ENCODE measurements at regions not wholly inside any gene's neighbourhood (a gene's known extent, or its start where the extent isn't known, plus 50 kb on each side); places are given as distances from the start of the nearest gene placed in this dataset.

DNA sequence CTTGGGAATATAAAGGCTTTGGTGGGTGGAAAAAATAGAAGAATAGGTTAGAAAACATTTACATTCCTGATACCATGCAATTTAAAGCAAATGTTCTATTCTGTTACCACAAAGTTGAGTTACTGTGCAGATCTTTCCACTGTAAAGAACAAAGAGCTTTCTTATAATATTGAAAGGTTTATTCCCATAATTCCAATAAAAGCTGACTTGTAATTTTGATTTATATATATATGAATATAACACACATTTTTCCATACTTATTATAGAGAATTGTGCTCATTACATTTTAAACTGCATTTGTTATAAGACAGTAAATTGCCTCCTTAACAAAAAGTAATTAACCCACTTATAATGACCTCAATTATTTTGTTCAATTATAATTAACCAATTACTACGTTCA, 135.9 kb downstream of the RNASET2 start:
- no peak for TF ChIP-seq EZH2phosphoT487 (conservative IDR thresholded peaks at IDR 0.05; ENCODE audit: low read length)
- TF ChIP-seq, protein P1, sequence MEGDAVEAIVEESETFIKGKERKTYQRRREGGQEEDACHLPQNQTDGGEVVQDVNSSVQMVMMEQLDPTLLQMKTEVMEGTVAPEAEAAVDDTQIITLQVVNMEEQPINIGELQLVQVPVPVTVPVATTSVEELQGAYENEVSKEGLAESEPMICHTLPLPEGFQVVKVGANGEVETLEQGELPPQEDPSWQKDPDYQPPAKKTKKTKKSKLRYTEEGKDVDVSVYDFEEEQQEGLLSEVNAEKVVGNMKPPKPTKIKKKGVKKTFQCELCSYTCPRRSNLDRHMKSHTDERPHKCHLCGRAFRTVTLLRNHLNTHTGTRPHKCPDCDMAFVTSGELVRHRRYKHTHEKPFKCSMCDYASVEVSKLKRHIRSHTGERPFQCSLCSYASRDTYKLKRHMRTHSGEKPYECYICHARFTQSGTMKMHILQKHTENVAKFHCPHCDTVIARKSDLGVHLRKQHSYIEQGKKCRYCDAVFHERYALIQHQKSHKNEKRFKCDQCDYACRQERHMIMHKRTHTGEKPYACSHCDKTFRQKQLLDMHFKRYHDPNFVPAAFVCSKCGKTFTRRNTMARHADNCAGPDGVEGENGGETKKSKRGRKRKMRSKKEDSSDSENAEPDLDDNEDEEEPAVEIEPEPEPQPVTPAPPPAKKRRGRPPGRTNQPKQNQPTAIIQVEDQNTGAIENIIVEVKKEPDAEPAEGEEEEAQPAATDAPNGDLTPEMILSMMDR (IDR thresholded peaks at IDR 0.05; ENCODE audit: insufficient read depth, low read length, poor library complexity, severe bottlenecking) = no peak
- Histone ChIP-seq H3K27ac (ENCODE audit: low read depth, low read length) (no peak overlapping the region), H3K4me2 (ENCODE audit: low read depth, low read length, poor library complexity, severe bottlenecking) (no peak overlapping the region), H3K36me3 (ENCODE audit: low read length) (no peaks in the 10 kb centered on the region), H3K9ac (ENCODE audit: low read length) (no peak overlapping the region), H3K79me2 (ENCODE audit: insufficient read depth, low read length) (no peaks in the 10 kb centered on the region), H3F3A (ENCODE audit: insufficient read depth) (no peaks in the 10 kb centered on the region), H3K4me3 (ENCODE audit: insufficient read depth, low read length, poor library complexity, severe bottlenecking) (no peak overlapping the region), H3K9me2 (replicated peaks; ENCODE audit: insufficient read depth, low read length) (no peaks in the 10 kb centered on the region), H3K27me3 (ENCODE audit: low read length) (no peaks in the 10 kb centered on the region), H3K9me3 (ENCODE audit: insufficient read depth, low read length) (no peaks in the 10 kb centered on the region), H2AFZ (ENCODE audit: low read depth, low read length, severe bottlenecking) (no peak overlapping the region), H4K20me1 (ENCODE audit: low read depth, low read length) (no peaks in the 10 kb centered on the region)

- Histone ChIP-seq H3K36me3 (ENCODE audit: low read length) (no peaks in the 10 kb centered on the region), H3K9me3 (ENCODE audit: insufficient read depth, low read length) (no peaks in the 10 kb centered on the region), H3K79me2 (ENCODE audit: insufficient read depth, low read length) (no peaks in the 10 kb centered on the region), H3K27me3 (ENCODE audit: low read length) (no peaks in the 10 kb centered on the region), H3K9ac (ENCODE audit: low read length) (no peak overlapping the region), H3K9me2 (replicated peaks; ENCODE audit: insufficient read depth, low read length) (no peaks in the 10 kb centered on the region), H4K20me1 (ENCODE audit: low read depth, low read length) (no peaks in the 10 kb centered on the region), H3K27ac (ENCODE audit: low read depth, low read length) (no peak overlapping the region), H3K4me3 (ENCODE audit: insufficient read depth, low read length, poor library complexity, severe bottlenecking) (no peak overlapping the region), H3F3A (ENCODE audit: insufficient read depth) (no peaks in the 10 kb centered on the region), H2AFZ (ENCODE audit: low read depth, low read length, severe bottlenecking) (no peak overlapping the region), H3K4me2 (ENCODE audit: low read depth, low read length, poor library complexity, severe bottlenecking) (no peak overlapping the region)
- TF ChIP-seq, protein P1 (IDR thresholded peaks at IDR 0.05; ENCODE audit: insufficient read depth, low read length, poor library complexity, severe bottlenecking) = no peak
- TF ChIP-seq EZH2phosphoT487 (conservative IDR thresholded peaks at IDR 0.05; ENCODE audit: low read length) = no peak
These were observed 136.3 kb downstream of the RNASET2 start for GRCh38 chr6:166820070-166820469.

- TF ChIP-seq, protein P1 (IDR thresholded peaks at IDR 0.05; ENCODE audit: insufficient read depth, low read length, poor library complexity, severe bottlenecking) = no peak
- TF ChIP-seq EZH2phosphoT487 (conservative IDR thresholded peaks at IDR 0.05; ENCODE audit: low read length) = no peak
- Histone ChIP-seq H3K9me3 (ENCODE audit: insufficient read depth, low read length) (no peaks in the 10 kb centered on the region), H4K20me1 (ENCODE audit: low read depth, low read length) (no peaks in the 10 kb centered on the region), H3K79me2 (ENCODE audit: insufficient read depth, low read length) (no peaks in the 10 kb centered on the region), H3F3A (ENCODE audit: insufficient read depth) (no peaks in the 10 kb centered on the region), H3K9me2 (replicated peaks; ENCODE audit: insufficient read depth, low read length) (no peaks in the 10 kb centered on the region), H2AFZ (ENCODE audit: low read depth, low read length, severe bottlenecking) (no peak overlapping the region), H3K4me3 (ENCODE audit: insufficient read depth, low read length, poor library complexity, severe bottlenecking) (no peak overlapping the region), H3K36me3 (ENCODE audit: low read length) (no peaks in the 10 kb centered on the region), H3K27me3 (ENCODE audit: low read length) (no peaks in the 10 kb centered on the region), H3K27ac (ENCODE audit: low read depth, low read length) (no peak overlapping the region), H3K9ac (ENCODE audit: low read length) (no peak overlapping the region), H3K4me2 (ENCODE audit: low read depth, low read length, poor library complexity, severe bottlenecking) (no peak overlapping the region)
These were observed 140.7 kb downstream of the RNASET2 start for GRCh38 chr6:166815629-166816028.
